SK-N-MC (cell line): ENCODE measurements at regions not wholly inside any gene's neighbourhood (a gene's known extent, or its start where the extent isn't known, plus 50 kb on each side); places are given as distances from the start of the nearest gene placed in this dataset.

Source experiments
- DNase-seq: peaks from one replicate; pipeline ENCODE4 v3.0.0-alpha.2; 2011; ENCODE audit warnings: low read depth, low spot score
- H3K27ac ChIP-seq: fragments of 200-600 bp; sonication (generic); 2 replicates; pipeline ENCODE4 v1.5.1; 2016; ENCODE audit warnings: mixed run types
- H3K36me3 ChIP-seq: fragments of 200-600 bp; sonication (generic); 2 replicates; pipeline ENCODE4 v1.6.1; 2017; ENCODE audit warnings: antibody characterized with exemption, low read length, mixed read lengths; ENCODE audit not compliant: insufficient read depth
- H3K4me3 ChIP-seq: fragments of 200-600 bp; sonication (generic); 2 replicates; pipeline ENCODE4 v1.5.1; 2016
- H3K9ac ChIP-seq: fragments of 200-600 bp; sonication (generic); 2 replicates; pipeline ENCODE4 v1.8.0; 2017; ENCODE audit warnings: mixed run types, mixed read lengths; ENCODE audit not compliant: insufficient read length
- H3K9me3 ChIP-seq: fragments of 200-600 bp; sonication (generic); 2 replicates; pipeline ENCODE4 v1.6.1; 2017; ENCODE audit warnings: low read depth, mild to moderate bottlenecking, antibody characterized with exemption, low read length, moderate library complexity, mixed read lengths
- EZH2 ChIP-seq: fragments of 200-600 bp; sonication (generic); IDR thresholded peaks from one replicate; pipeline ENCODE4 v1.6.1; 2017; ENCODE audit warnings: antibody characterized with exemption
- FOXP2 ChIP-seq: optimal IDR thresholded peaks from 2 replicates; pipeline ENCODE3; 2011; ENCODE audit warnings: mild to moderate bottlenecking, moderate library complexity; ENCODE audit not compliant: insufficient read depth; ENCODE audit errors: extremely low read length, control extremely low read depth
- POLR2AphosphoS5 ChIP-seq: IDR thresholded peaks from 2 replicates; pipeline ENCODE4 v1.6.1; 2012; ENCODE audit warnings: mild to moderate bottlenecking, low read depth, low read length, borderline replicate concordance

DNA sequence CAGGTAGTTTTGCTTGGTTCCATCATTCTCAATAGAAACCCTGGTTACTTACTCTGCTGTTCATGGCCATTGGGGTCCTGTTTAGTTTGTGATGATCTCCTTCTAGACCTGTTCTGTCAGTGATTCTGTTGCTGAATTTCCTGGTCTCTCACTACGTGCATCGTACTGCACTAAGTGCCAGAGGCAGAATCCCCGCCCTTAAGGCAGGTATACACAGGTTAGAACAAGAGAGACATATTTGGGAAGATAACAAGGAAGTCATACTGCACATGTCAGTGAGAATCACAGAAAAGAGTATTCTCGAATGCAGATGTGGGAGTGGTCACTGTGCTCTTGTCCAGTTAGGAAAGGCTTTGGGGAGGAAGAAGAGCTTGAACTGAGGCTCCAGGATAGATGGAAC lies 148.1 kb upstream of the MYLIP start:
- no peaks in the 10 kb centered on the region for H3K9me3 ChIP-seq
- no peak overlapping the region for H3K27ac ChIP-seq
- no peak overlapping the region for H3K4me3 ChIP-seq
- no peak overlapping the region for H3K9ac ChIP-seq
- no peaks in the 10 kb centered on the region for H3K36me3 ChIP-seq
- no peak for TF ChIP-seq POLR2AphosphoS5
- no peak for TF ChIP-seq FOXP2
- no peak for TF ChIP-seq EZH2
- DNase-seq = no peak

DNA sequence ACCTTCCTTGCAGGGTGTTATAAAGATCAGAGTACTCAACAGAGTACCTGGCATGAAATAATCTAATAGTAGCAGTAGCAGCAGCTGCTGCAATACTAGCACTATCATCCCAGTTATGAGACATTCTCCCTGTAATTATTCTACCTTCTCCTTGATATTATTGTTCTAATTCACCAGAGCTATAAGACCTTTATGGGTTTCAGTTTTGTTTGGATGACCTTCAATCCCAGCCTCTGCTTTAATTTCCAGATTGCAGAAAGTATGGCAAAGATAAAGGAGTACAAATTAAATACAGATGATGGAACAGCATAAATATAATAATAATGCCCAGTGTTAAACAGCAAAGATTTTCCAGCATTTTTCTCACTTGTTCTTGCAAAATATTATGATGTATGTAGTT lies 150.5 kb upstream of the MYLIP start:
- H3K9ac ChIP-seq = no peak overlapping the region
- H3K36me3 ChIP-seq = no peaks in the 10 kb centered on the region

DNA sequence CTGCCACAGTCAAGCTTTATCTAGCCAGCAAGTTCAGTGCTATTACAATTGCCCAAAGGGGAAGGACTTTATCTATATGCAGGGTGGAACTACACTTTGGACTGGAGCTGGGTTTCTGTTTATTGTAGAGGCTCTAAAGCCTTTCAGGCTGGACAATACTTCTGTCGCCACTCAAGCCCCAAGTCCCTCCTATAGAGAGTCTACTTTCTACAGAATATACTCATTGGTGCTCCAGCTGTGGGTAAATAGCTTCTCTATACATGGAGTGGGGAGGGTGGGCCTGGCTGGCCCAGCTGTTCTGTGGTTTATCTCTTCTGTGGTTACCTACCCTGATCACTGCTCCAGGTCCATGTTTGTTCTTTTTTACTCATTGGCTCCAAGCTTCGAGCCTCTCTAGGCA lies 151.8 kb upstream of the MYLIP start:
- H3K9me3 ChIP-seq = no peaks in the 10 kb centered on the region
- no peak overlapping the region for H3K27ac ChIP-seq
- no peak overlapping the region for H3K9ac ChIP-seq
- TF ChIP-seq POLR2AphosphoS5 (no peak), FOXP2 (no peak), EZH2 (no peak)
- DNase-seq = no peak
- H3K36me3 ChIP-seq = no peaks in the 10 kb centered on the region
- H3K4me3 ChIP-seq = no peak overlapping the region

More for the DNA sequence above, 150.5 kb upstream of the MYLIP start:
- Histone ChIP-seq H3K9me3 (no peaks in the 10 kb centered on the region), H3K27ac (no peak overlapping the region), H3K4me3 (no peak overlapping the region)
- TF ChIP-seq EZH2 (no peak), POLR2AphosphoS5 (no peak), FOXP2 (no peak)
- no peak for DNase-seq

DNA sequence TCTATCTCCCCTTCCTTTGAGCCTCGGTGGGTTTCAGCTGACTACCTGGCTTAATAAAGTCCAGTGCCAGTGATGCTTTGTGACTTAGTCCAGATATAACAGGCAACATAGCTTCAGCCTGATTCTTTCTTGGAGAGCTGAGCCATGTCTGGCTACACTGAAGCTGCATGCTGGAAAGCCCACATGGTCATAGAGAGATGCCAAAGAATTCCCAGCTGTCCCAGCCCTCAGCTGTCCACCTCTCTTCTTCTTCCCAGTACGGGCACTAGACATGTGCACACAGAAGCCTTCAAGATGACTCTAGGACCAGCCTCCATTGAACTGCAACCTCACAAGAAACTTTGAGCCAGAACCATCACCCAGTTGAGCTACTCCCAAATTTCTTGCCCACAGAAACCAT lies 154.1 kb upstream of the MYLIP start:
- Histone ChIP-seq H3K9ac (no peak overlapping the region), H3K4me3 (no peak overlapping the region), H3K36me3 (no peaks in the 10 kb centered on the region), H3K9me3 (no peaks in the 10 kb centered on the region), H3K27ac (no peak overlapping the region)
- TF ChIP-seq EZH2 (no peak), FOXP2 (no peak)
- DNase-seq = no peak

DNA sequence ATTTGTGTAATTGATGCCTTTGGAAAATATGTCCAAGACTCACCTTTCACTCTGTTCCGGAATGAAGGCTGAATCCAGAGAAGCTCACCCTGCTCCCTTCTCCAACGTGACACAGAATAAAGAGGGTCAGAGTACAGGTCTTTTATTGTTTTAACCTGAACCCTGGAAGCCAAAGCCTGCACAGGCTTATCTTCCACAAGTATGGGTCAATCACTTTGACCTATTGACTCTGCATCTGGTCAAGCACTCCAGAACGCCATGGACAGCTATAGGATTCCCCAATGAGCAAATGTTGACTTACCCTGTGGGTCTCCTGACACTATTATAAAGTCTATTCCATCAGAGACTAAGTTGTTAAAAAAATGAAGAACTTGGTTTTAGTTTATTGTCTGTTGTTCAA lies 158.4 kb upstream of the MYLIP start:
- DNase-seq = no peak
- no peak for TF ChIP-seq FOXP2
- TF ChIP-seq POLR2AphosphoS5 = no peak
- TF ChIP-seq EZH2 = no peak
- H3K36me3 ChIP-seq = no peaks in the 10 kb centered on the region

DNA sequence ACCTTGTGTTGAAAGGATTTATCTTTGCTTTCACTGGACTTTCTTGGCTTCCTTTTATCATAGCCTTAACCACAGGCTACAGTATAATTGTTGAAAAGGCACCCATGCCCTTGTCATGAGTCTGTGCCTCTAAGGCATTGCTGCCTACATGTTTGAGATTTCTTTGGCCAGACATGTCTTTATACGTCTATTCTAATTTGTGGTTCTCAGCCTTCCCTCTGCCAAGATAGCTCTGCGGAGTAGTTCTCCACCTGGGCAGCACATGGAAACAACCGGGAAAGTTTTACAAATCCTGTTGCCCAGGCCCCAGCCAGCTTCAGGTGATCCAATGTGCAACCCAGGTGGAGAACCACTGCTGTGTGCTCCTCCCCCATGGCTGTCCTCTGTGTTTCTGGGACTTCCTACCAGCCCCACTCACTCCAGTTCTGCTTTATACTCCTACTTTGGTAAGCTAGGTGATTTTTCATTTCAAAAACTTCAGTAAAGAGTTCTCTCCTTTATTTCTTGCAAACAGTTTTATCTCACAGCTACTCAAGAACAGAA lies 159.6 kb upstream of the MYLIP start:
- no peak for DNase-seq

More for the DNA sequence above, 158.4 kb upstream of the MYLIP start:
- Histone ChIP-seq H3K27ac (no peak overlapping the region), H3K4me3 (no peak overlapping the region), H3K9me3 (no peaks in the 10 kb centered on the region), H3K9ac (no peak overlapping the region)

DNA sequence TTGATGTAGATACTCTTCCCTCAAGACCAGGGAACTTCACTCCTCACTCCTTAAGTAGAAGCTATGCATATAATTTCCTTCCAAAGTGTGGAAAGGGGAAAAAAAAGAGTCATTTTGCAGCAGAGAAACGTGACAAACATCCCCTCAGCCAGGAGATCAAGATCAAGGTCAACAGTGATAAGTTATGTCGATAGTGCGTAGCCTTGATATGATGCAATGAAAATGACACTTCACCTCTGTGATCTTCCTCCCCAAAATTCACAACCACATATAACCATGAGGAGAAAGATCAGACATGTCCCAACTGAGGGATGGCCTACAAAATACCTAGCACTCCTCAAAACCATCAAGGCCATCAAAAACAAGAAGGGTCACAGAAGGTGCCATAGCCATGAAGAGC lies 160.4 kb upstream of the MYLIP start:
- Histone ChIP-seq H3K9me3 (no peaks in the 10 kb centered on the region), H3K27ac (no peak overlapping the region), H3K9ac (no peak overlapping the region), H3K4me3 (no peak overlapping the region), H3K36me3 (no peaks in the 10 kb centered on the region)
- DNase-seq = no peak
- TF ChIP-seq FOXP2 (no peak), EZH2 (no peak), POLR2AphosphoS5 (no peak)

More for the DNA sequence above, 159.6 kb upstream of the MYLIP start:
- Histone ChIP-seq H3K4me3 (no peak overlapping the region), H3K9ac (no peak overlapping the region), H3K27ac (no peak overlapping the region), H3K36me3 (no peaks in the 10 kb centered on the region), H3K9me3 (no peaks in the 10 kb centered on the region)
- TF ChIP-seq POLR2AphosphoS5 (no peak), EZH2 (no peak), FOXP2 (no peak)

DNA sequence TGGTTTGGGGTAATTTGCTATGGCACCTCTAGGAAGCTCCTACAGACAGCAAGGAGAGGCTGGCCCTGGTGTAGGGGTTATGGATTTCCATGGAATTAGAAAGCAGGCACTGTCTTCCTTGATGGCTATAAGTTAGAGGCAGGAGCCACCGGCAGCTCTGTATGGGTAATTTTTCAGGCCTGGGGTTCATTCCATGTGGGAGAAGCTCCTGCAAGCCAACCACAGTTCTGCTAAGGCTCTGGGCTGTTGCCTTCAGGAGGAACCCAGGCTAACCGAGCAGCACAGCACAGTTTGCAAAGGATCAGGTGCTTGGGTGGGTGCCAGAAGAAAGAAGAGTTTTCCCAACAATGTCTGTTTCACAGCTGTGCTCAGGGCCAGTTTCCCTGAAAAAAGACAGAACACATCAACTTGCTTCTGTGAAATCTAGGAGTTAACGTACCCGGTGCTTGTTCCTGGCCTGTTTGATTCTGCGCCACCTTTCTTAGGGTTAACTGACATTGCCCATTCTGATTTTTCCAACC lies 162.8 kb upstream of the MYLIP start:
- no peak overlapping the region for H3K4me3 ChIP-seq
- TF ChIP-seq POLR2AphosphoS5 = no peak
- TF ChIP-seq EZH2 = no peak
- no peak for TF ChIP-seq FOXP2
- no peak overlapping the region for H3K27ac ChIP-seq
- no peak overlapping the region for H3K9ac ChIP-seq
- no peaks in the 10 kb centered on the region for H3K36me3 ChIP-seq
- no peaks in the 10 kb centered on the region for H3K9me3 ChIP-seq
- no peak for DNase-seq

DNA sequence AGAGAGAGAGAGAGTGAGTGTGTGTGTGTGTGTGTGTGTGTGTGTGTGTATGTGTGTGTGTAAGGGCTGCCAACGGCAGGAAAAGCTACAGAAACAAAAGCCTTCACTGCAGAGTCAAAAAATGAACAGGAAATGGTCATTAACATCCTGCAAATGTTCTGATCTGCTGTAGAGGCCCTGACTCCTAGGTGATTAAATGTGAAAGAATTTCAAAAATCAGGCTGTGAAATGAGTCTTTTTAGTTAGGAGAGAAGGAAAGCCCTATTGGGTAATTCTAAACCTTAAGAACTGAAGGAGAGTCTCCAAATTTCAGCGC lies 166.5 kb upstream of the MYLIP start:
- Histone ChIP-seq H3K36me3 (no peaks in the 10 kb centered on the region), H3K4me3 (no peak overlapping the region), H3K9me3 (peaks cover 8% of the 10 kb centered on the region; the same call in 1 of the 2 replicates), H3K9ac (no peak overlapping the region), H3K27ac (peak overlapping the region; percentile 48; the same call in 1 of the 2 replicates)
- no peak for DNase-seq
- no peak for TF ChIP-seq EZH2
